Psoas muscle (tissue), 7 donors: ENCODE measurements at regions not wholly inside any gene's neighbourhood (a gene's known extent, or its start where the extent isn't known, plus 50 kb on each side); places are given as distances from the start of the nearest gene placed in this dataset.

Experiments
- ATAC-seq, 4 donors: fragments of 200-7000 bp; cut with Tn5 transposase; one replicate each; pipeline ENCODE4 v1.9.1; 2020; ENCODE audit warnings: moderate library complexity in 3 of 4, mild to moderate bottlenecking in 2 of 4
- DNase-seq, 2 donors: peaks; one replicate each; pipeline ENCODE4 v3.0.0-alpha.2; 2020
- H3K27ac ChIP-seq: fragments of 200-600 bp; one replicate; pipeline ENCODE4 v1.8.0; 2022
- H3K27me3 ChIP-seq, 3 donors: fragments of 200-600 bp in 1 of 3; one replicate each; pipeline versions ENCODE4 v1.6.1 to v1.8.0; 2013 to 2022; ENCODE audit warnings: low read length in 2 of 3, mild to moderate bottlenecking in 2 of 3, moderate library complexity in 1 of 3; ENCODE audit not compliant: insufficient read depth in 3 of 3
- H3K36me3 ChIP-seq, 2 donors: fragments of 200-600 bp in 1 of 2; one replicate each; pipeline versions ENCODE4 v1.6.1 to v1.8.0; 2013 to 2022; ENCODE audit warnings: low read depth in 1 of 2, mild to moderate bottlenecking in 1 of 2, moderate library complexity in 1 of 2; ENCODE audit not compliant: insufficient read depth in 1 of 2
- H3K4me1 ChIP-seq: fragments of 200-600 bp; one replicate; pipeline ENCODE4 v1.8.0; 2022
- H3K4me3 ChIP-seq: fragments of 200-600 bp; one replicate; pipeline ENCODE4 v1.8.0; 2022; ENCODE audit warnings: mild to moderate bottlenecking
- H3K9me3 ChIP-seq: fragments of 200-600 bp; one replicate; pipeline ENCODE4 v1.8.0; 2022
- WGBS, 3 donors: extraction: QIAGEN DNeasy Blood & Tissue Kit; methylation state at CpG; one replicate each; pipeline versions ENCODE4 v1.1.6 to v1.1.7; 2013; 5-methylcytosine and 5-hydroxymethylcytosine counted together
- intact Hi-C, 2 donors: fragments of 100-400 bp; cut with DNase I; formaldehyde crosslinking; loops; one replicate each; pipeline versions ENCODE4 v1.11.0 to v1.14.2; 2022
- TF ChIP-seq, protein P1 (sequence below): fragments of 200-600 bp; IDR thresholded peaks from one replicate; pipeline ENCODE4 v1.8.0; 2022; ENCODE audit warnings: antibody characterized with exemption
- donor health status: healthy with polysubstance abuse.
- donor health status: DM: no; HTN: no; CAD: no; lungs with moderate emphysema.
- donor health status: Bipolar disorder and iron deficiency.
- donor health status: healthy.
- donor health status: DM: yes; HTN: yes; CAD: no.
- donor health status: DM: no; HTN: no; CAD: no.
- donor health status: DM: yes; HTN: yes; CAD: no.

DNA sequence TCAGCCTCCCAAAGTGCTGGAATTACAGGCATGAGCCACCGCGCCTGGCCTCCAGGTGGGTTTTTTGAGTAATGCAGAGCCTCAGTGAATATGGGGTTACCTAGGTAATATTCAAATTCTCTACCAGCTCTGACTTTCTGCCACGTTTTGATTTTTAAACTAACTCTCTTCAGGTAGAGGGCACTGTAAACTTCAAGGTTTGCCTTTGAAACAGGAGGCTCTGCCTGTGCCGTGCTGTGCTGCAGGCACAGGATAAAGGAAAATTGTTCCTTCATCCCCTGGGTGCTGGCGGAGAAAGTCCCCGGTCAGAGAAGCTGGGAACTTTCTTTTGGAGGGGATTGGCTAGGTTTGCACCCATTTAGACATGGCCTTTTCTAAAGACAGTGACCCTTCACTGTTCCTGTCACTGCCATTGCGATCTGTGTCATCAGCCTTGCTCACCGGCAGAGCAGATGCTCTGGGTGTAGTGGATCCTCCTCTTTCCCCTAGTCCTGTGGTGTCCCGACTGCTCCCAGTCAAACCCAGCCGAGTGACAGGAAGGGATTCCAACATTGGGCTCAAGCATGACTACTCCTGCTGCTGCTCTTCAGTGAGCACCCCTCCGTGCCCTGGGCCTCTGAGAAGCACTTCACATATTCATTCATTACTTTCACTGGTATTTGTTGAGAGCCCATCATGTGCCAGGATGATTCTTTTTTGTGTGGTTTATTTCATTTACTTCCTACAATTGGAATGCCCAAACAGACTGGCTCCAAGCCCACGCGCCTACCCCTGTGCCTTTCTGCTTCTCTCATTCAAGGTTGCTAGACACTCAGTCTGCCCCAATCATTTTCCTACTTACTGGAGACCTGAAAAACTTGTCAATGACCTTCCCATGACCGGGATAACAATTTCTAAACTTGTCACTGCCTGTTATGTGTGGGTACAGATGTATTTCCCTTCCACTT lies 103.6 kb downstream of the TMEM30B start:
- 81 to 89% (median 82%) methylated on average over 14 of the region's 14 CpGs for WGBS, 3 donors
- intact Hi-C loops: no loop called here
- TF ChIP-seq, protein P1, sequence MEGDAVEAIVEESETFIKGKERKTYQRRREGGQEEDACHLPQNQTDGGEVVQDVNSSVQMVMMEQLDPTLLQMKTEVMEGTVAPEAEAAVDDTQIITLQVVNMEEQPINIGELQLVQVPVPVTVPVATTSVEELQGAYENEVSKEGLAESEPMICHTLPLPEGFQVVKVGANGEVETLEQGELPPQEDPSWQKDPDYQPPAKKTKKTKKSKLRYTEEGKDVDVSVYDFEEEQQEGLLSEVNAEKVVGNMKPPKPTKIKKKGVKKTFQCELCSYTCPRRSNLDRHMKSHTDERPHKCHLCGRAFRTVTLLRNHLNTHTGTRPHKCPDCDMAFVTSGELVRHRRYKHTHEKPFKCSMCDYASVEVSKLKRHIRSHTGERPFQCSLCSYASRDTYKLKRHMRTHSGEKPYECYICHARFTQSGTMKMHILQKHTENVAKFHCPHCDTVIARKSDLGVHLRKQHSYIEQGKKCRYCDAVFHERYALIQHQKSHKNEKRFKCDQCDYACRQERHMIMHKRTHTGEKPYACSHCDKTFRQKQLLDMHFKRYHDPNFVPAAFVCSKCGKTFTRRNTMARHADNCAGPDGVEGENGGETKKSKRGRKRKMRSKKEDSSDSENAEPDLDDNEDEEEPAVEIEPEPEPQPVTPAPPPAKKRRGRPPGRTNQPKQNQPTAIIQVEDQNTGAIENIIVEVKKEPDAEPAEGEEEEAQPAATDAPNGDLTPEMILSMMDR: no peak
- Histone ChIP-seq H3K4me3 (no peak overlapping the region), H3K36me3 (no peaks in the 10 kb centered on the region), H3K27ac (peak overlapping the region; percentile 55), H3K27me3 (no peaks in the 10 kb centered on the region), H3K4me1 (peaks cover 11% of the 10 kb centered on the region), H3K9me3 (no peaks in the 10 kb centered on the region)
- DNase-seq (no peak), ATAC-seq (no peak)

DNA sequence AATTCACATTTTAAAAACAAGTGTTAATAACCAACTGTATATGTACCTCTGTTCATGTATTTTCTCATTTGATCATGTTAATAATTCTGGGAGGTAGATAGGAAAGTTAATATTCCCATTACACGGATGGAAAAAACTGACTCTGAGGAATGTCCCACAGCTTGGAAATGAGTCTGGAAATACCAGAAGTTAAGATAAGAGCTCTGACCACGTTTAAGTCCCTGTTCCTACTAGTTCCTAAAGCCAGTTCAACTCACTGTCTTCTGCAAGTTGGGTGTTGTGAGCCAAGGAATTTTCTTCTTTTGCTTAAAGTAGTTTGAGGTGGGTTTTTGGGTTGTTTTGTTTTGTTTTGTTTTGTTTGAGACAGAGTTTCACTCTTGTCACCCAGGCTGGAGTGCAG lies 104.5 kb downstream of the TMEM30B start:
- ATAC-seq (no peak), DNase-seq (no peak)
- no peaks in the 10 kb centered on the region for H3K27me3 ChIP-seq
- intact Hi-C loops: no loop called here
- no peaks in the 10 kb centered on the region for H3K36me3 ChIP-seq
- H3K4me3 ChIP-seq: no peak overlapping the region
- TF ChIP-seq, protein P1: no peak
- WGBS, 3 donors: 65 to 76% (median 71%) methylated on average over 2 of the region's 2 CpGs
- H3K9me3 ChIP-seq: no peaks in the 10 kb centered on the region
- H3K27ac ChIP-seq: no peak overlapping the region
- H3K4me1 ChIP-seq: peaks cover 11% of the 10 kb centered on the region

DNA sequence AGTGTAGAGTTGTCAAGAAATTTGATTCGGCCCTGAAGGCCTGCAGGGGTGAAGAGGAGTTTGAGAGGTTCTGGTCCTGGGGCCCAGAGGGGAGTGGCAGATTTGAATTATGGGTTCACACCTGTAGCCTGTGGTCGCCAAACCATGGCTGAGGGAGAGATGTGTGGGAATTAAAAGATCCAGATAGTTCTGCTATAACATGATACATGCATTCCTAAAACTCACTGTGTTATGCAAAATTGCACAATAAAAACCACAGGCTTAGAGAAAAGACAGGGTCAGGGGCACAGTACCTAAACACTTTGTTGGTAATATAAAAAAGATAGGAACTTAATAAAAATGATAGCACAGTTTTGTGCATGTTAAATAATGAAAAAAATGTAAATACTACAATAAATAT lies 106.2 kb downstream of the TMEM30B start:
- Histone ChIP-seq H3K4me1 (peaks cover 11% of the 10 kb centered on the region), H3K9me3 (no peaks in the 10 kb centered on the region), H3K27me3 (no peaks in the 10 kb centered on the region), H3K27ac (no peak overlapping the region), H3K4me3 (no peak overlapping the region), H3K36me3 (no peaks in the 10 kb centered on the region)
- ATAC-seq (no peak), DNase-seq (no peak)
- intact Hi-C loops: no loop called here
- WGBS, 3 donors: 84 to 88% (median 84%) methylated on average over 2 of the region's 2 CpGs
- TF ChIP-seq, protein P1: no peak

GRCh38 chr14:61174441-61174891 lies 106.7 kb downstream of the TMEM30B start:
- Histone ChIP-seq H3K27ac (no peak overlapping the region), H3K27me3 (no peaks in the 10 kb centered on the region), H3K9me3 (no peaks in the 10 kb centered on the region), H3K4me1 (peaks cover 11% of the 10 kb centered on the region), H3K4me3 (no peak overlapping the region), H3K36me3 (no peaks in the 10 kb centered on the region)
- no peak for ATAC-seq
- WGBS, 3 donors: 59 to 76% (median 70%) methylated on average over 6 of the region's 6 CpGs
- no peak for DNase-seq
- TF ChIP-seq, protein P1: no peak
- intact Hi-C loops: no loop called here
